Central memory CD4-positive, alpha-beta T cell (primary cell): ENCODE measurements at regions not wholly inside any gene's neighbourhood (a gene's known extent, or its start where the extent isn't known, plus 50 kb on each side); places are given as distances from the start of the nearest gene placed in this dataset.

Experiments used
- DNase-seq: peaks from one replicate; pipeline ENCODE4 v3.0.0; 2022

- no peak for DNase-seq
Observed at GRCh38 chr12:108462686-108463085, 52.4 kb upstream of the FICD start.

- DNase-seq, result no peak
Observed at GRCh38 chr12:108461058-108461660, 53.9 kb upstream of the FICD start.

- DNase-seq, result no peak
Observed at GRCh38 chr12:108459149-108459548, 55.9 kb upstream of the FICD start.

GRCh38 chr12:108457734-108458361 is 57.2 kb upstream of the FICD start:
- DNase-seq, result no peak

DNA sequence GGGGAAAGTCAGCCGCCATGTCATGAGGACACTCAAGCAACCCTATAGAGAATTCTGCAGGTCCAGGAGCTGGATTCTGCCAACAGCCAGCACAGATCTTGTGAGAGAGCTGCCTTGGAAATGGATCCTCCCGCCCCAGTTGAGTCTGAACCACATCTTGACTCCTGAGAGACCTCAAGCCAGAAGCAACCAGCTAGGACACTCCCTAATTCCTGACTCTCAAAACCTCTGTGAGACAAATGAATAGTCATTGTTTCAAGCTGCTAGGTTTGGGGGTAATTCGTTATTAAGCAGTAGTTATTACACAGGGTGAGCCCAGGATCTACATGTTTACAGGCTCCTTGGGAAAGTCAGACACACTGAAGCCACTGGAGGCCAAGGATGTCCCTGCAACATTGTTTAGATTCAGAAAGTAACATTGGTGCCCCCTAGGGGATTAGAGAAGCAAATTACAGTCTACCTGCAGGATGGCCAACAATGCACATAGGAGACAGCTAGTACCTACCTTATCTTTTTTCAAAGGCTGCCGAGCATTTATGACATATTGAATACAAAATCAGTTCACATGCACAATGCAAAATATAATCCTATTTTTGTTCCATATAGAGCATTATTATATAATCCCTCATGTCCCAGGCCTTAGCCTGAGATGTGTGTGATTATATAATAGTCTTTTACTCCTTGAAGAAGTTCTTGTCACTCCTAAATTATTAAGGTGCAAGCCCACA is 57.9 kb upstream of the FICD start:
- peak; percentile 18 for DNase-seq

- no peak for DNase-seq
Observed at GRCh38 chr12:108455706-108456105, 59.4 kb upstream of the FICD start.

DNA sequence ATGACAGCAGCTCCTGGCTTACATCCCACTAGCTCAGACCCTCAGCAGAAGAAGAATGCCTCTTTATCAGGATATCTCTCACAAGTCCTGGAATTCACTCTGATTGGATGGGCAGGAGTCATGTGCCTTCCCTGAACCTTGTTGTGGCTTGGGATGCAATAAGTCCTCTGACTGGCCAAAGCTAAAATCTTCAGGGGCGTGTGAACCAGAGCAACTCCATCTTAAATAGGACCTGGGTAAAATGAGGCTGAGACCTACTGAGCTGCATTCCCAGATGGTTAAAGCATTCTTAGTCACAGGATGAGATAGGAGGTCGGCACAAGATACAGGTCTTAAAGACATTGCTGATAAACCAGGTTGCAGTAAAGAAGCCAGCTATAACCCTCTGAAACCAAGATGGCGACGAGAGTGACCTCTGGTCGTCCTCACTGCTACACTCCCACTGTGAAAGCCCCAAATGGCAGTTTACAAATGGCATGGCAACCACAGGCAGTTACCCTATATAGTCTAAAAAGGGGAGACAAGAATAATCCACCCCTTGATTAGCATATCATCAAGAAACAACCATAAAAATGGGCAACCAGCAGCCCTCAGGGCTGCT is 60.4 kb upstream of the FICD start:
- DNase-seq, result no peak

DNA sequence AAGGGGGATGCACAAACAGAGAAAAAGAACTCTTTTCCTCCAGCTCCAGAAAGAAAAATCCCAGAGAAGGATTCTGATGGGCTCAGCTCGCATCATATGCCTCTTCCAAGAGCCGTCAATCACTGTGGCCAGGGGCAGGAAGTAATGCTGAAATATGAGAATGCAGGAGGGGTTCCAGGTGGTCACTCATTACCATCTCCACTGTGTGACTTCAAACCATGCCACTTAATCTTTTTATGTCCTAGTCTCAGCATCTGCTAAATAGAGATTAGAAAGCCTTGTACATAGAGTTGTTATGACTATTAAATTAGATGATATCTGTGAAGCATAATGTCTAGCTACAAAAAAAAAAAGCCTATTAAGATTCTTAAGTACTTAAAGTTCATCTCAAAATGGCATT is 65.6 kb upstream of the FICD start:
- no peak for DNase-seq

- DNase-seq, result no peak
Observed at GRCh38 chr12:108448246-108448645, 66.8 kb upstream of the FICD start.

- DNase-seq, result no peak
Observed at GRCh38 chr12:108447168-108447832, 67.8 kb upstream of the FICD start.

GRCh38 chr12:108446766-108447165 is 68.3 kb upstream of the FICD start:
- DNase-seq, result no peak

GRCh38 chr12:108442910-108443309 is 72.2 kb upstream of the FICD start:
- no peak for DNase-seq

- no peak for DNase-seq
Observed at GRCh38 chr12:108442067-108442466, 73.0 kb upstream of the FICD start.

GRCh38 chr12:108441549-108441948 is 73.5 kb upstream of the FICD start:
- DNase-seq, result no peak

- no peak for DNase-seq
Observed at GRCh38 chr12:108440736-108441135, 74.3 kb upstream of the FICD start.

DNA sequence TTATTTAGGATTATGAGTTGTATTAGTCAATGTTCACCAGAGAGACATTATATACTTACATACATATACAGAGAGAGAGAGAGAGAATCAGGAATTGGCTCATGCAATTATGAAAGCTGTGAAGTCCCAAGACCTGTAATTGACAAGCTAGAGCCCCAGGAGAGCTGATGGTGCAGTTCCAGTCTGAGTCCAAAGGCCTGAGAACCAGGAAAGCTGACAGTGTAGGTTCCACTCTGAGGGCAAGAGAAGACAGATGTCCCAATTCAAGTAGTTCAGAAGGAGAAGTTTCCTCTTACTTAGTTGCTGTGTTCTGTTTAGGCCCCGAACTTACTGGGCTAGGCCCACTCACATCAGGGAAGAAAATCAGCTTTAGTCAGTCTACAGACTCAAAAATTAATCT is 76.4 kb upstream of the FICD start:
- DNase-seq, result no peak

DNA sequence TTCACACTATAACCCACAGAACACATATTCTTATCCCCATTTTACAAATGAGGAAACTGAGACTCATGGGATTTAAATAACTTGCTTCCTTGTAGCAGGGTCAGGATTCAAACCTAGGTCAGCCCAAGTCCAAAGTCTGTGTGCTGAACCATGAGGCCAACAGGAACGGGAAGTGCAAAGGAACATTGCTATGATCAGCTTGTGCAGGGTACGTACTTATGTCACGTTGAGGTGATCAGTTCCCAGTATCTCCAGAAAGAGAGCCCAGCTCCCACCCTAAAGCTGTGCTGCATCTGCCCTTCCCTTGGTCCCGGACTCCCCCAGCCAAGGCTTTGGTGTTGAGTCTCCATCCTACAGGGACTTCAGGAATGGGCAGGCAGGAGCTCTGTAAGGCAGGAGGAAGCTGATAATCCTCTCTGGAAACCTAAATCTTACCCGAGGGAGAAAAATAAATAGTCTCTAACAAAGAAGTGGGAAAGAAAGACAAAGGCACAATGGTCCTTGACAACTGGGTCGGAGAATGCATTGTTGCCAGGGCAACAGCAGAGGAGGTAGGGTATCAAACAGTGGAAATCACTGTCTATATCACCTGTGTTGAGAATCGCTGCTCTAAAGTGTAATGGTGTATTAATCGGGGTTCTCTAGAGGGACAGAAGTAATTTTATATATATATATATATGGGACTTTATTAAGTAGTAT is 82.5 kb upstream of the FICD start:
- no peak for DNase-seq

- no peak for DNase-seq
Observed at GRCh38 chr12:108430926-108431325, 84.2 kb upstream of the FICD start.

DNA sequence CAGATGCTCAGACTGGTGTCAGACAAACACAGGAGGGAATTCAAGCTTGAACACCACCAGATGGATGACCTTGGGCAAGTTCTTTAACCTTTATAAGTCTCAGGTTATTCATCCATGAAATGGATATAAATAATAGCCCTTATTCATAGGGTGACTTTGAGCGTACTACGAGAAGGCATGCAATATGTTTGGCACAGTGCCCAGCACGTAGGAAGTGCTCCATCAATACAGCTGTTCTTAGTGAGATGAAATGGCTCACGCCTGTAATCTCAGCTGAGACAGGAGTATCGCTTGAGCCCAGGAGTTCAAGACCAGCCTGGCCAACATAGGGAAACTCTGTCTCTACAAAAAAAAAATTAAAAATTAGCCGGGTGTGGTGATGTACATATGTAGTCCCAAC is 84.8 kb upstream of the FICD start:
- DNase-seq, result no peak

DNA sequence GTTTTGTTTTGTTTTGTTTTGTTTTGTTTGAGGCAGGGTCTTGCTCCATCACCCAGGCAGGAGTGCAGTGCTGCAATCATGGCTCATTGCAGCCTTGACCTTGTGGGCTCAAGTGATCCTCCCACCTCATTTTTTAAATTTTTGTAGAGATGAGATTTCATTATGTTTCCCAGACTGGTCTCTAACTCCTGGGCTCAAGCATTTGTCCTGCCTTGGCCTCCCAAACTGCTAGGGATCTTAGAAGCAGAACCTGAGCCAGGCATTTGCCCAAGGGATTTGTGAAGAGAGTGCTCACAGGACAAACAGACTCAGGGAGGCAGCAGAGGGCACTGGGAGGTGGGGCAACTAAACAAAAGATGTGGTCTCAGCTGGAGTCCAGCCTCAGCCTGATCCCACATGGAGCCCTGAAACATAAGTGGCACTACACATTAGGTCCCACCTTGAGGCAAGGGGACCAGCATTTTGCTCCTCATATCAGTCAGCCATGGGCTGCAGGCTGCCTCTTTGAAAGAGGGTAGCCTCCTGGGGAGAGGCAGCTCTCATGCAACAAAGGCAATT is 86.2 kb upstream of the CMKLR1 start:
- no peak for DNase-seq

DNA sequence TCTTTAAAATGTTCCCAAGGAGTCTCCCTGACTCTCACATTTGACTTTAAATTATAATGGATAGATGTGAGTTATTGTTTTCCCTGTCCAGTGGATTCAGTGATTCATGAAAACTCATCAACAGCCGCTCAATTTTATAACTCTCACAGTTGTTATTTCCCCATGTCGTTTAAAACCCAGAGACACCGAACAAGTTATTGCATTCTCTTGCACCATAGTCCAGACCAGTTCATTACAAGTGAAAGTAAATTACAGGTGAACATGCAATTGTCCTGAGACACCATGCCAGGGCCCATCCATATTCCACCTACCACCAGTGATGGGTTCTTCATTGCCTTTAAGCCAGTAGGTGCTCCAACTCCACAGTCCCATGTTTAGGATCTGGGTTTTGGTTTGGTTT is 85.7 kb upstream of the CMKLR1 start:
- DNase-seq, result no peak

DNA sequence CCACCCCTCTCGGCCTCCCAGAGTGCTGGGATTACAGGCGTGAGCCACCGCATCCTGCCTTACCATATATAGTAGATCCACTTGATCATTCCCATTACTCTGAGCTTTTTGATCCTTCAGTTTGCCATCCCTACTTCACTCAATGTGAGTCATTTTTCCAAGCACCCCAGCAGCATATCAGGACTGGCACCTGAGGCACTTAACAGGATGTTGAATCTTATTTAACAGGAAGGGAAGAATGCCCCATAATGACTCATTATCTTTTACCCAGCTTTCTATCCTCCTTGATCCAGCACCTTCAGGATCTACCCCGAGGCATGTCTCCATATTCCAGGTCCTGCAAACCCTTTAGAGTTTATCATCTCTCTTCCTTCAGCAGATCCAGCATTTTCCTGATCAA is 84.9 kb upstream of the CMKLR1 start:
- DNase-seq, result no peak
